ENCODE measurements at regions not wholly inside any gene's neighbourhood (a gene's known extent, or its start where the extent isn't known, plus 50 kb on each side); places are given as distances from the start of the nearest gene placed in this dataset.

GRCh38 chr11:127875131-127875530, 712.2 kb downstream of the ETS1 start:
- DNase-seq (ENCODE audit: low spot score), result no peak
- no peaks in the 10 kb centered on the region for H3K4me1 ChIP-seq (replicated peaks)
- intact Hi-C loops (cut with DNase I), result no loop called here
- no peaks in the 10 kb centered on the region for H3K36me3 ChIP-seq
- no peaks in the 10 kb centered on the region for H3K9me3 ChIP-seq
- H3K27ac ChIP-seq, result no peak overlapping the region
- 10% methylated on average over 2 of the region's 2 CpGs for WGBS
- no peak overlapping the region for H3K4me3 ChIP-seq
- H3K27me3 ChIP-seq (replicated peaks; ENCODE audit: insufficient read depth), result no peaks in the 10 kb centered on the region
- TF ChIP-seq, protein P1, sequence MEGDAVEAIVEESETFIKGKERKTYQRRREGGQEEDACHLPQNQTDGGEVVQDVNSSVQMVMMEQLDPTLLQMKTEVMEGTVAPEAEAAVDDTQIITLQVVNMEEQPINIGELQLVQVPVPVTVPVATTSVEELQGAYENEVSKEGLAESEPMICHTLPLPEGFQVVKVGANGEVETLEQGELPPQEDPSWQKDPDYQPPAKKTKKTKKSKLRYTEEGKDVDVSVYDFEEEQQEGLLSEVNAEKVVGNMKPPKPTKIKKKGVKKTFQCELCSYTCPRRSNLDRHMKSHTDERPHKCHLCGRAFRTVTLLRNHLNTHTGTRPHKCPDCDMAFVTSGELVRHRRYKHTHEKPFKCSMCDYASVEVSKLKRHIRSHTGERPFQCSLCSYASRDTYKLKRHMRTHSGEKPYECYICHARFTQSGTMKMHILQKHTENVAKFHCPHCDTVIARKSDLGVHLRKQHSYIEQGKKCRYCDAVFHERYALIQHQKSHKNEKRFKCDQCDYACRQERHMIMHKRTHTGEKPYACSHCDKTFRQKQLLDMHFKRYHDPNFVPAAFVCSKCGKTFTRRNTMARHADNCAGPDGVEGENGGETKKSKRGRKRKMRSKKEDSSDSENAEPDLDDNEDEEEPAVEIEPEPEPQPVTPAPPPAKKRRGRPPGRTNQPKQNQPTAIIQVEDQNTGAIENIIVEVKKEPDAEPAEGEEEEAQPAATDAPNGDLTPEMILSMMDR (IDR thresholded peaks at IDR 0.05), result no peak
- no peak for TF ChIP-seq POLR2AphosphoS5 (IDR thresholded peaks at IDR 0.05)

DNA sequence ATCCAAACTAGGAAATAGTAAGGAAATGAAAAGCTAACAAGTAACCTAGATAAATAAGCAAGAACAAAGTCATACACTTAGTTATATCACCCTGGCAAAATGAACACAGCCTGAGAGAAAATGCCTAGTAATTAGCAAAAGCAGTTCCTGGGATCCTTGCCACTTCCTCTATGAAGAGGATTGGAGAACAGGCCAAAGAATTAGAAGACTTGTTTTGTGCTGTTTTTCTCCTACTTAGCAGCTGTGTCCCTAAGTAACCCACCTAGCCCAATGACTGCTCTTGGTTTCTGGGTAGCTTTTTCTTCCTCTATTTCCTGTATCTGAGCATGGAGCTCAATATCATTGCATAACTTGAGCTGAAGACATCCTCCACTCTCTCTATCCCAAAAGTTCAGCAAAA, 713.9 kb downstream of the ETS1 start:
- intact Hi-C loops (cut with DNase I), result no loop called here
- no peak overlapping the region for H3K27ac ChIP-seq
- H3K4me3 ChIP-seq, result no peak overlapping the region
- DNase-seq (ENCODE audit: low spot score), result no peak
- H3K36me3 ChIP-seq, result no peaks in the 10 kb centered on the region
- H3K27me3 ChIP-seq (replicated peaks; ENCODE audit: insufficient read depth), result no peaks in the 10 kb centered on the region
- TF ChIP-seq, protein P1 (IDR thresholded peaks at IDR 0.05), result no peak
- TF ChIP-seq POLR2A (IDR thresholded peaks at IDR 0.05) (no peak), POLR2AphosphoS5 (IDR thresholded peaks at IDR 0.05) (no peak)
- H3K4me1 ChIP-seq (replicated peaks), result no peaks in the 10 kb centered on the region
- no peaks in the 10 kb centered on the region for H3K9me3 ChIP-seq

- Histone ChIP-seq H3K9me3 (no peaks in the 10 kb centered on the region), H3K36me3 (no peaks in the 10 kb centered on the region), H3K4me1 (replicated peaks) (no peaks in the 10 kb centered on the region), H3K4me3 (no peak overlapping the region), H3K27me3 (replicated peaks; ENCODE audit: insufficient read depth) (no peaks in the 10 kb centered on the region), H3K27ac (no peak overlapping the region)
- TF ChIP-seq, protein P1 (IDR thresholded peaks at IDR 0.05), result no peak
- no peak for TF ChIP-seq POLR2A (IDR thresholded peaks at IDR 0.05)
- no peak for TF ChIP-seq POLR2AphosphoS5 (IDR thresholded peaks at IDR 0.05)
- WGBS, result 77% methylated on average over 1 of the region's 1 CpG
- no peak for DNase-seq (ENCODE audit: low spot score)
- intact Hi-C loops (cut with DNase I), result no loop called here
Observed at GRCh38 chr11:127866109-127866508, 721.2 kb downstream of the ETS1 start.

DNA sequence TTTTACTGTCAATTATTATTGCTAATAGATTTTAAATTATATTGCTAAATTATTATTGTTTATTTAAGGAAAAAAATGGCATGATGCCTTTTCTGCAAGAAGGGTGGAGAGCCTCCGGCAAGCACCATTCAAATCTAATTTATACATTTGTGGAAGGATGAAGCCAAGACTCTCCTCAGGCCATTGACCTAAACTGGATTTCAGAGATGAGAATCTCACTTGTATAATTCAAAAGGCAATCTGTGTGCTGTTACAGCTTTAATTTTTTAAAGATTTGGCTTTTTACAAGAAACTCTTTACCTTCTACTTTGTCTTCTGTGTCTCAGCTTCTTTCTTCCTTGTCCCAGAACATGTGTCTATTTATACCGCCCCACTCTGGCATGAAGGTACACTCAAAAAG, 722.5 kb downstream of the ETS1 start:
- Histone ChIP-seq H3K9me3 (no peaks in the 10 kb centered on the region), H3K36me3 (no peaks in the 10 kb centered on the region), H3K27me3 (replicated peaks; ENCODE audit: insufficient read depth) (no peaks in the 10 kb centered on the region), H3K4me3 (no peak overlapping the region), H3K27ac (no peak overlapping the region), H3K4me1 (replicated peaks) (no peaks in the 10 kb centered on the region)
- 78% methylated on average over 2 of the region's 2 CpGs for WGBS
- intact Hi-C loops (cut with DNase I), result no loop called here
- no peak for TF ChIP-seq POLR2A (IDR thresholded peaks at IDR 0.05)
- no peak for TF ChIP-seq POLR2AphosphoS5 (IDR thresholded peaks at IDR 0.05)
- TF ChIP-seq, protein P1 (IDR thresholded peaks at IDR 0.05), result no peak
- DNase-seq (ENCODE audit: low spot score), result no peak

- H3K27me3 ChIP-seq (replicated peaks; ENCODE audit: insufficient read depth), result no peaks in the 10 kb centered on the region
- no peak for TF ChIP-seq POLR2AphosphoS5 (IDR thresholded peaks at IDR 0.05)
- H3K9me3 ChIP-seq, result no peaks in the 10 kb centered on the region
- intact Hi-C loops (cut with DNase I), result no loop called here
- H3K4me3 ChIP-seq, result no peak overlapping the region
- WGBS, result 54% methylated on average over 2 of the region's 2 CpGs
- no peak overlapping the region for H3K27ac ChIP-seq
- H3K4me1 ChIP-seq (replicated peaks), result no peaks in the 10 kb centered on the region
- H3K36me3 ChIP-seq, result no peaks in the 10 kb centered on the region
- DNase-seq (ENCODE audit: low spot score), result no peak
Observed at GRCh38 chr11:127862406-127862805, 725.0 kb downstream of the ETS1 start.

All from prostate gland (tissue), 2 donors.